DND-41 (cell line): ENCODE measurements at regions not wholly inside any gene's neighbourhood (a gene's known extent, or its start where the extent isn't known, plus 50 kb on each side); places are given as distances from the start of the nearest gene placed in this dataset.

Experiments
- EZH2 ChIP-seq: IDR thresholded peaks from 3 replicates; pipeline ENCODE4 v1.6.1; 2012; ENCODE audit warnings: borderline replicate concordance, low read depth, mild to moderate bottlenecking, moderate library complexity, low read length, inconsistent platforms; ENCODE audit not compliant: severe bottlenecking
- TF ChIP-seq, protein P1 (sequence below): IDR thresholded peaks from 2 replicates; pipeline ENCODE4 v1.5.1; 2012; ENCODE audit warnings: borderline replicate concordance, low read length, moderate library complexity, mild to moderate bottlenecking; ENCODE audit not compliant: poor library complexity, severe bottlenecking; ENCODE audit errors: extremely low read depth

DNA sequence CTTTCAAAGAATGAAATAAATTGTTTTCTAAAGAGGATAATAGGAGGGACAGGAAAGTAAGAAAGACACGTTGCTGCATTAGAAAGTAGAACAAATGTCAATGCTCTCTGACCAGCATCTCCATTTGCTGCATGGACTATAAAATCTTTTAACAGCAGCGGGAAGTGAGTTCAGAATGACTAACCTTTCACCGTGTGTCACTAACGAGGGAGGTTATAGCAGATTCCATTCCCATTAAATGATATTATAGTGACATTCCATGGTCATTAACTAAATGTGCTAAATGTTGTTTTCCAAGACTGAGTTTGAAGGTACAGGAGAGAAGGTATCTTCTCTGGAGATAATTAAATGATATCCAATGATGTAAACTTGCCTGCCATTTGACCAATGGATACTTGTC, 127.1 kb upstream of the HS3ST3A1 start:
- TF ChIP-seq, protein P1, sequence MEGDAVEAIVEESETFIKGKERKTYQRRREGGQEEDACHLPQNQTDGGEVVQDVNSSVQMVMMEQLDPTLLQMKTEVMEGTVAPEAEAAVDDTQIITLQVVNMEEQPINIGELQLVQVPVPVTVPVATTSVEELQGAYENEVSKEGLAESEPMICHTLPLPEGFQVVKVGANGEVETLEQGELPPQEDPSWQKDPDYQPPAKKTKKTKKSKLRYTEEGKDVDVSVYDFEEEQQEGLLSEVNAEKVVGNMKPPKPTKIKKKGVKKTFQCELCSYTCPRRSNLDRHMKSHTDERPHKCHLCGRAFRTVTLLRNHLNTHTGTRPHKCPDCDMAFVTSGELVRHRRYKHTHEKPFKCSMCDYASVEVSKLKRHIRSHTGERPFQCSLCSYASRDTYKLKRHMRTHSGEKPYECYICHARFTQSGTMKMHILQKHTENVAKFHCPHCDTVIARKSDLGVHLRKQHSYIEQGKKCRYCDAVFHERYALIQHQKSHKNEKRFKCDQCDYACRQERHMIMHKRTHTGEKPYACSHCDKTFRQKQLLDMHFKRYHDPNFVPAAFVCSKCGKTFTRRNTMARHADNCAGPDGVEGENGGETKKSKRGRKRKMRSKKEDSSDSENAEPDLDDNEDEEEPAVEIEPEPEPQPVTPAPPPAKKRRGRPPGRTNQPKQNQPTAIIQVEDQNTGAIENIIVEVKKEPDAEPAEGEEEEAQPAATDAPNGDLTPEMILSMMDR, result no peak
- no peak for TF ChIP-seq EZH2
